PC-9 (cell line): ENCODE measurements at regions not wholly inside any gene's neighbourhood (a gene's known extent, or its start where the extent isn't known, plus 50 kb on each side); places are given as distances from the start of the nearest gene placed in this dataset.

Source experiments
- CTCF ChIP-seq: fragments of 200-600 bp; sonication (generic); conservative IDR thresholded peaks from 2 replicates; pipeline ENCODE4 v1.6.1; 2017; ENCODE audit warnings: mixed run types, antibody characterized with exemption, mild to moderate bottlenecking, moderate library complexity
- EZH2 ChIP-seq: fragments of 200-600 bp; sonication (generic); IDR thresholded peaks from 2 replicates; pipeline ENCODE4 v1.8.0; 2017; ENCODE audit warnings: antibody characterized with exemption, low read depth

GRCh38 chr14:89013698-89014568 is 189.5 kb downstream of the TTC8 start:
- no peak for TF ChIP-seq CTCF
- no peak for TF ChIP-seq EZH2
